ENCODE measurements at regions not wholly inside any gene's neighbourhood (a gene's known extent, or its start where the extent isn't known, plus 50 kb on each side); places are given as distances from the start of the nearest gene placed in this dataset.
"Not testable (repeated sequence)": the region's sequence is repeated elsewhere in the genome, so short reads cannot be mapped to it uniquely, and the experiment has no call there.

DNA sequence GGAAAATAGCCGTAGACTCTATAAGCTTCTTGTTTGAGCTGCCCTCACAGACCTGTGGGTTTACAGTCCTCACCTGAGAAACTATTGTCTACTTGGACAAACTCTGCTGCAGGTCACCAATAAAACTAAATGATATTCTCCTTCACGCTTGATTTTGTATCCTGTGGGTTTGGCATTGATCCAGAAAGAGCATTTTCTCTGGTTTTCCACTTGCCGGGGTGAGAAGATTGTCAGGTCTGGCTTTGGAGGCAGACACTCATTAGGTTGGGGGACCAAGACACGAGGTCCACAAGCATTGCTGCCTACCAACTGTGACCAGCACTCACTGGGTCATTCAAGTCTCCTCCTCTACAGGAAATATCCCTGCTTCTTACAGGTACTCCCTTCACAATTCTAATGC is 68.5 kb downstream of the CDC14C start:
- no peak for DNase-seq

DNA sequence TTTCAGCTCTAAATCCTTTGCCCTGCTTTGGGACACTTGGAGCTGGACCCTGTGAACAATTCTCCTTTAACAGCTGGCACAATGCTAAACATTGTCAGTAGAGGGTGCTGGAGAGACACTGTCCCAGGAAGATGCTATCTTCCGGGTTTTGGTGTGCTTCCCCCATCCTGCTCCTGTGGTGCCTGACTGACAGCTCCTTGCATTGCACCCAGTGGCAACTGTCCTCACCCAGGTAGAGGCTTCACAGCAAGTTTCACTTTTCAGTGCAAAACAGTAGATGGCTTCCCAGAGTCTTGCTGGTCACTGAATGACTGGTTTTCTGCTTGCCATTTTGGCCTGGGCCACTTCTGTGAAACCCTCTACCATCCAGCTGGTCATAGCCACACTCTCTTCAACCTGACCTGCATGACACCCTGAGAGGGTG is 77.3 kb downstream of the CDC14C start:
- DNase-seq, result peak; percentile 1

GRCh38 chr7:49010717-49011116 is 86.4 kb downstream of the CDC14C start:
- DNase-seq, result no peak

GRCh38 chr7:49014870-49015269 is 90.5 kb downstream of the CDC14C start:
- no peak for DNase-seq

GRCh38 chr7:49020145-49020544 is 95.8 kb downstream of the CDC14C start:
- DNase-seq, result no peak

GRCh38 chr7:49022448-49022847 is 98.1 kb downstream of the CDC14C start:
- DNase-seq, result no peak

DNA sequence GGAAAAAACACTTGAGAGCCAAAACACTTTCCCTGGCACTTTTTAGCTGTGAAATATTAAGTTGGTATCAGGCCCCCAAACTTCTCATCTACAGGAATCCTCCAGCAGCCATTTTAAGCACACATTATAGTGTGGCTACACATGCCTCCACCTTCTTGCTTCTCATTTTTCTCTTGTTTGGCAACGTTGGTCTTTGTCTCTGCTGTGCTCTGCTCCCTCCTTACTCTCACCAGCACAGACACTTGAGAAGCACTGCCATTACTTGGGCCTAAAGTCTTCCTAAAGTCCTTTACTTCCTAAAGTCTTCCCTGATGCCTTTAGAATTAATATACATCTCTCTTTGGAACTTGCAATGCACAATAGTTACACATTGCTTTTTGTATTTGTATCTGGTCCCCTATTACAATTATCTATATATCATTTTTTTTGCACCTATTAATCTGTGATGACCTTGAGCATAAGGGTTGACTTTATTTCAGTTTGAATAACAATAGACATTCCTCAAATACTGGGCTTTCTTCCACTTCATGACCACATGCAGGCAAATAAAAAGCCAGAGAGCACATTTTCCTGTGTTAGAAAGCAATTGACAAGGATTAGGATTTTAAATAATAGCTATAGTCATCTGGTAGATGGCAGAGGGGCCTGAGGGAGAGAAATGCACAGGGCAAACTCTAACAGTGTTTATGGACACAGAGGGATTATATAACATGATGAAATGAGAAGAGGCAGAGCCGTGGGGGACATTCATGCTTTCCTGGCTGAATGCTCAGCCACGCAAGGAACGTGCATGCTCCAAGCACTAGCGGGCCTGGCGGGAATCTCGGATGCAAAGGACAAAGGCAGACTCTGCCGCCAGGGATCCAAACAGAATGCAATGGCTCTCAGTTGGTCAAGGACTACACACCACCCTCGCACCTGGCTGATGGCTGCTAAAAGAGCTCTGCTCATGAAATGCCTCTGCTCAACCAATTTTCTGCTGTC is 99.3 kb downstream of the CDC14C start:
- DNase-seq, result no peak

- DNase-seq, result no peak
Measured at GRCh38 chr7:49030221-49030620, 105.9 kb downstream of the CDC14C start.

DNA sequence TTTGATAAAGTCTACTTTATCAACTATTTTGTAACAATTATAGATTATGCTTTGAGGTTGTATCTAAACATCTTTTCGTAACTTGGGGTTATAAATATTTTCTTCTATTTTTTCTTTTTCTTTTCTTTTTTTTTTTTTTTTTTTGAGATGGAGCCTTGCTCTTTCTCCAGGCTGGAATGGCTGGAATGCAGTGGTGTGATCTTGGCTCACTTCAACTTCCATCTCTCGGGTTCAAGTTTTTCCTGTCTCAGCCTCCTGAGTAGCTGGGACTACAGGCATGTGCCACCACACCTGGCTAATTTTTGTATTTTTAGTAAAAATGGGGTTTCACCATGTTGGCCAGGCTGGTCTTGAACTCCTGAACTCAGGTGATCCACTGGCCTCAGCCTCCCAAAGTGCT is 108.8 kb downstream of the CDC14C start:
- DNase-seq, result not testable (repeated sequence)

- no peak for DNase-seq
Measured at GRCh38 chr7:49037346-49038210, 113.2 kb downstream of the CDC14C start.

DNA sequence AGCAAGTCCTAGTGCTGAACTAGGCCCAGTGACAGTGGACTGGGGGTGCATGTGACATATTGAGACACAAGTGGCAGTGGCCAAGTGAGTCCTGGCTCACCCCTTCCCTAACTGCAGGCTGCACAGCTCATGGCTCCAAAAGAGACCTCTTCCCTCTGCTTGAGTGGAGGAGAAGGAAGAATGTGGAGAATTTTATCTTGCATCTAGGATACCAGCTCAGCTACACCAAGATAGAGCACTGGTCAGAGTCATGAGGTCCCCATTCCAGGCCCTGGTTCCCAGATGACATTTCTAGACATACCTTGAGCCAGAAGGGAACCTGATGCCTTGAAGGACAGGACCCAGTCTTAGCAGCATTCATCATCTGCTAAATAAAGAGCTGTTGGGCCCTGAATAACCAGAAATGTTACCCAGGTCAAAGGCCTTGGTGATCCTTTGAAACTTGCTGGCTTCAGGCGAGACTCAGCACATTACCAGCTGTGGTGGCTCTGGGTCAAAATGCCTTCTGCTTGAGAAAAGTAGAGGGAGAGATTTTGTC is 114.5 kb downstream of the CDC14C start:
- no peak for DNase-seq

GRCh38 chr7:49060743-49061142 is 136.4 kb downstream of the CDC14C start:
- DNase-seq, result no peak

GRCh38 chr7:49074538-49074937 is 150.2 kb downstream of the CDC14C start:
- DNase-seq, result no peak

GRCh38 chr7:49080896-49081475 is 156.6 kb downstream of the CDC14C start:
- DNase-seq, result no peak

- no peak for DNase-seq
Measured at GRCh38 chr7:49088017-49088416, 163.7 kb downstream of the CDC14C start.

- DNase-seq, result no peak
Measured at GRCh38 chr7:49089717-49090116, 165.4 kb downstream of the CDC14C start.

- no peak for DNase-seq
Measured at GRCh38 chr7:49091089-49091488, 166.7 kb downstream of the CDC14C start.

- no peak for DNase-seq
Measured at GRCh38 chr7:49091519-49091918, 167.2 kb downstream of the CDC14C start.

GRCh38 chr7:49093218-49093617 is 168.9 kb downstream of the CDC14C start:
- no peak for DNase-seq

DNA sequence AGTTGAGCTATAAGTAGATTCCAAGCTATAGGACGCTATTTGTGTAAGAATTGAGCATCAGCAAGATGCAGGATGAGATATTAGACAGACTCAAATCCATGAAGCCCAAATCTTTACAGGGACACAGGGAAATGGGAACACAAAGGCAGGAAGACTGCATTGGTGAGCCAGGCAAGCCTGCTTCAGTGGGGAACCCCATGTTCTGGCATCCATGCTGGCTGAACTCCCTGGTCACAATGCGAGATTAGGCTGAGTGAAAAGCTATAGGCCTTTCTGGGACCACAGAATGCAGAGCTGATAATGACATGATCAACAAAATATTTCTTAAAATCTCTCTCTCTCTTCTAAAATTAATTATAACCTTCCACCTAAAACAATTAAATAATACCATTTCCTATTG is 170.5 kb downstream of the CDC14C start:
- no peak for DNase-seq

GRCh38 chr7:49099587-49100326 is 175.4 kb downstream of the CDC14C start:
- DNase-seq, result no peak
